ENCODE measurements at regions not wholly inside any gene's neighbourhood (a gene's known extent, or its start where the extent isn't known, plus 50 kb on each side); places are given as distances from the start of the nearest gene placed in this dataset.
"Not testable (repeated sequence)": the region's sequence is repeated elsewhere in the genome, so short reads cannot be mapped to it uniquely, and the experiment has no call there.

DNA sequence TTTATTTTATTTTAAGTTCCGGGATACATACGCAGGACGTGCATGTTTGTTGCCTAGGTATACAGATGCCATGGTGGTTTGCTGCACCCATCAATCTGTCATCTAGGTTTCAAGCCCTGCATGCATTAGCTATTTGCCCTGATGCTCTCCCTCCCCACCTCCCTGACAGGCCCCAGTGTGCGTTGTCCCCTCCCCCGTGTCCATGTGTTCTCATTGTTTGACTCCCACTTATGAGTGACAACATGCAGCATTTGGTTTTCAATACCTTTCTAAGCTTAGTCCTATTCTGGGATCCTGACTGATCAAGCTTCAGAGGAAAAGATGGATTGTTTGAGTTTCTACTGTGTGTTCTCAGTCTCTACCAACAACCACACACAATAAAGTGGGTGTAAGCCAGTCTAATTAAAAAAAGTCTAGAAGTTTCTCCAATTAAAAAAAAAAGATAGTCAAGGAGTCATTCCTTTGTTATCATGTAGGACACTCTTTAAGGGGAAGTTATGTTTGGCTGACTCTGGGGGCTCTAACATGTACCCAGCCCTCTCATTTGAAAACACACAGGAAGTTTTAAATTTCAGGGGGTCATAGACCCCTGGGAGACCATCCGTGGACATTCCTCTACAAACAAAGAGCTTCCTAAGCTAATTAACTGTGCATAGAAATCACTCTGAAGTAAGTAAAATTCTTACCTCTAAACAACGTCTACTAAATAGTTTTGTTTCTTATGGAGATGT is 66.3 kb upstream of the ADAMTS18 start:
- TF ChIP-seq, protein P1, sequence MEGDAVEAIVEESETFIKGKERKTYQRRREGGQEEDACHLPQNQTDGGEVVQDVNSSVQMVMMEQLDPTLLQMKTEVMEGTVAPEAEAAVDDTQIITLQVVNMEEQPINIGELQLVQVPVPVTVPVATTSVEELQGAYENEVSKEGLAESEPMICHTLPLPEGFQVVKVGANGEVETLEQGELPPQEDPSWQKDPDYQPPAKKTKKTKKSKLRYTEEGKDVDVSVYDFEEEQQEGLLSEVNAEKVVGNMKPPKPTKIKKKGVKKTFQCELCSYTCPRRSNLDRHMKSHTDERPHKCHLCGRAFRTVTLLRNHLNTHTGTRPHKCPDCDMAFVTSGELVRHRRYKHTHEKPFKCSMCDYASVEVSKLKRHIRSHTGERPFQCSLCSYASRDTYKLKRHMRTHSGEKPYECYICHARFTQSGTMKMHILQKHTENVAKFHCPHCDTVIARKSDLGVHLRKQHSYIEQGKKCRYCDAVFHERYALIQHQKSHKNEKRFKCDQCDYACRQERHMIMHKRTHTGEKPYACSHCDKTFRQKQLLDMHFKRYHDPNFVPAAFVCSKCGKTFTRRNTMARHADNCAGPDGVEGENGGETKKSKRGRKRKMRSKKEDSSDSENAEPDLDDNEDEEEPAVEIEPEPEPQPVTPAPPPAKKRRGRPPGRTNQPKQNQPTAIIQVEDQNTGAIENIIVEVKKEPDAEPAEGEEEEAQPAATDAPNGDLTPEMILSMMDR (IDR thresholded peaks at IDR 0.05): no peak
- no peak for TF ChIP-seq POLR2A (IDR thresholded peaks at IDR 0.05)
- Histone ChIP-seq H3K4me3 (no peak overlapping the region), H3K36me3 (no peaks in the 10 kb centered on the region), H3K9me3 (no peaks in the 10 kb centered on the region), H3K4me1 (no peaks in the 10 kb centered on the region), H3K27ac (no peak overlapping the region), H3K27me3 (no peaks in the 10 kb centered on the region)
- DNase-seq: no peak

DNA sequence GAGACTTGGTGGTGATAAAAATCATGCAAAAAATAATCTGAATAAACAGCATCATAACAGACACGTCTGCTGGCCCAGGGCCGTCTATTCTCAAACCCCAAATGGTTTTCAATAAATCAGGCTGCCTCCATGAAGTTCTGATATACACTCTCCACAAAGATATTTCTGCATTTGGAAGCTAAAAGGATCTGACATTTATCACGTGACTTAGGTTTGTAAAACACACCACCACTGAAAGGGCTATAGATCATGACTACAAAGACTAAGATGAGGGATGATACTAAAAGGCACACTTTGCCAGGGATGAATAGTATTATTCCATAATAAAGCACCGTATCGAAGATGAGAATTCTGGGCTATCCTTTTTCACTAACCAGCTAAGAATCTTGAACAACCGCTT is 67.6 kb upstream of the ADAMTS18 start:
- Histone ChIP-seq H3K27ac (no peak overlapping the region), H3K9me3 (no peaks in the 10 kb centered on the region), H3K4me1 (no peaks in the 10 kb centered on the region), H3K36me3 (no peaks in the 10 kb centered on the region), H3K27me3 (no peaks in the 10 kb centered on the region), H3K4me3 (no peak overlapping the region)
- no peak for DNase-seq
- TF ChIP-seq POLR2A (IDR thresholded peaks at IDR 0.05): no peak
- TF ChIP-seq, protein P1 (IDR thresholded peaks at IDR 0.05): no peak

DNA sequence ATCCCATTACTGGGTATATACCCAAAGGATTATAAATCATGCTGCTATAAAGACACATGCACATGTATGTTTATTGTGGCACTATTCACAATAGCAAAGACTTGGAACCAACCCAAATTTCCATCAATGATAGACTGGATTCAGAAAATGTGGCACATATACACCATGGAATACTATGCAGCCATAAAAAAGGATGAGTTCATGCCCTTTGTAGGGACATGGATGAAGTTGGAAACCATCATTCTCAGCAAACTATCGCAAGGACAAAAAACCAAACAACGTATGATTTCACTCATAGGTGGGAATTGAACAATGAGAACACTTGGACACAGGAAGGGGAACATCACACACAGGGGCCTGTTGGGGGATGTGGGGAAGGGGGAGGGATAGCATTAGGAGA is 71.7 kb upstream of the ADAMTS18 start:
- H3K27ac ChIP-seq, H3K4me1 ChIP-seq, DNase-seq, H3K9me3 ChIP-seq, H3K36me3 ChIP-seq, H3K27me3 ChIP-seq, H3K4me3 ChIP-seq: not testable (repeated sequence)

DNA sequence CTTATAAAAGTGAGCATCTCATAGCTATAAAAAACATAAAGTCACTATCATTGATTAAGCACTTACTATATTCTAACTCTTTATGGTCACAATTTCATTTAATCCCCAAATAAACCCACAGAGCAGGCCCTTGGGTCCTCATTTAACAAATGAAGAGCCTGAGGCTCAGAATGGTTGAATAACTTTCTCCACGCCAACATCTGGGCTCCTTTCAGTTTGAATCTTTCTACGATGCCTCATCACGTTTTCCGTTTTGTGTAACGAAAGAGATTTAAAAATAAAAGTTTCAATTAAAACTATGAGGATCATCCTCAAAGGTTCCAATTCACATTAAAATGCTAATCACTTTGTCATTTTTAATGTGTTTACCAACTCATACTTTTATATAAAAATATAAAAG is 74.2 kb upstream of the ADAMTS18 start:
- H3K9me3 ChIP-seq: no peaks in the 10 kb centered on the region
- TF ChIP-seq, protein P1 (IDR thresholded peaks at IDR 0.05): no peak
- TF ChIP-seq POLR2A (IDR thresholded peaks at IDR 0.05): no peak

DNA sequence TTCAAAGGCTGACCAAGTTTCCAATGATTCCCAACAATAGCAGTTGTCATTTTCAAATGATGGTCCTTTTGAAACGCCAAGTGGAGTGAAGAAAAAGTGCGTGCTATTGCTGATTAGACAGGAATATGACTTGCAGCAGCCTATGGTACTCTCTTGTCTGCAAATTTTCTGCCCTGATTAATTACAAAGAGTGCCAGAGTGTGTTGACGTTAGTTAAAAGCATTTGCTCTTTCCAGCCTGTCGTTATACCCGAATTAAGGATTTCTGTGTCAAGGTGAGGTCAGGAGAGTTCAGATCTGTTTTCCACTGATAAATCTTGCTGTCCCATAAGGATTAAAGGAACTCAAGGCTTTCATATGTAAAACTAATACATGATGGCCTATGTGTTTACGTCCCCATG is 75.0 kb upstream of the ADAMTS18 start:
- Histone ChIP-seq H3K4me3 (no peak overlapping the region), H3K36me3 (no peaks in the 10 kb centered on the region), H3K4me1 (no peaks in the 10 kb centered on the region), H3K27ac (no peak overlapping the region), H3K9me3 (no peaks in the 10 kb centered on the region), H3K27me3 (no peaks in the 10 kb centered on the region)
- DNase-seq: no peak
- no peak for TF ChIP-seq POLR2A (IDR thresholded peaks at IDR 0.05)
- TF ChIP-seq, protein P1 (IDR thresholded peaks at IDR 0.05): no peak

More for the DNA sequence above, 74.2 kb upstream of the ADAMTS18 start:
- DNase-seq: no peak
- no peaks in the 10 kb centered on the region for H3K27me3 ChIP-seq
- no peaks in the 10 kb centered on the region for H3K36me3 ChIP-seq
- no peak overlapping the region for H3K27ac ChIP-seq
- no peak overlapping the region for H3K4me3 ChIP-seq
- H3K4me1 ChIP-seq: no peaks in the 10 kb centered on the region

DNA sequence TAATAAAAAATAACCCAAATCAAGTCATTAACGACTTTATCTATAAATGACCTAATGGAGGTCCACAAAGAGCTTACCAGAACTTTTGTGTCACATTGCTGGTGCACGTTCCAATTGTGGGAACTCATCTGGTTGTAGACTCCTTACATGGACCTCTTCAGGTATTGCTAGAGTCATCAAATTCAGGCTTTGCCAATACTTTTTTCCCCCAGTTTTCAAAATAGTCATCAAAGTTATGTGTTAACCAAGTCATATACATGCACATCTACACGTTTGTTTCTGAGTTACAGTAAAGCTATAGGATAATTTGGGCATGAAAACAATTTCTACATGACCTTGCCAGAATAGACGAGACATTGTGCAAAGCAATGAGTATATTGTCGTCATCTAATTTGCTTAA is 76.2 kb upstream of the ADAMTS18 start:
- no peak for DNase-seq
- Histone ChIP-seq H3K4me3 (no peak overlapping the region), H3K4me1 (no peaks in the 10 kb centered on the region), H3K27ac (no peak overlapping the region), H3K9me3 (no peaks in the 10 kb centered on the region), H3K36me3 (no peaks in the 10 kb centered on the region), H3K27me3 (no peaks in the 10 kb centered on the region)
- TF ChIP-seq POLR2A (IDR thresholded peaks at IDR 0.05): no peak
- TF ChIP-seq, protein P1 (IDR thresholded peaks at IDR 0.05): no peak

Measured in Peyer's patch (tissue), 4 donors.